Activated naive CD8-positive, alpha-beta T cell treated with anti-CD3 and anti-CD28 coated beads for 36 hours (primary cell): ENCODE measurements at regions not wholly inside any gene's neighbourhood (a gene's known extent, or its start where the extent isn't known, plus 50 kb on each side); places are given as distances from the start of the nearest gene placed in this dataset.

Experiments used
- DNase-seq: peaks from one replicate; pipeline ENCODE4 v3.0.0; 2021
- H3K27ac Mint-ChIP-seq: one replicate; pipeline ENCODE4 v1.8.0; 2022; ENCODE audit warnings: mild to moderate bottlenecking, moderate library complexity, mixed read lengths
- H3K27me3 Mint-ChIP-seq: one replicate; pipeline ENCODE4 v1.8.0; 2022; ENCODE audit warnings: mild to moderate bottlenecking, mixed read lengths
- H3K36me3 Mint-ChIP-seq: one replicate; pipeline ENCODE4 v1.8.0; 2021; ENCODE audit warnings: mild to moderate bottlenecking, mixed read lengths
- H3K4me1 Mint-ChIP-seq: one replicate; pipeline ENCODE4 v1.8.0; 2021; ENCODE audit warnings: mixed read lengths
- H3K4me3 Mint-ChIP-seq: one replicate; pipeline ENCODE4 v1.8.0; 2022; ENCODE audit warnings: mild to moderate bottlenecking, moderate library complexity, mixed read lengths
- H3K9me3 Mint-ChIP-seq: one replicate; pipeline ENCODE4 v1.8.0; 2022; ENCODE audit warnings: mixed read lengths

GRCh38 chr3:171967137-171967783 lies 72.1 kb upstream of the FNDC3B start:
- peaks cover 2% of the 10 kb centered on the region for H3K9me3 Mint-ChIP-seq
- peaks cover 12% of the 10 kb centered on the region for H3K4me1 Mint-ChIP-seq
- H3K4me3 Mint-ChIP-seq = no peak overlapping the region
- no peaks in the 10 kb centered on the region for H3K36me3 Mint-ChIP-seq
- H3K27me3 Mint-ChIP-seq = no peaks in the 10 kb centered on the region
- no peak for DNase-seq
- no peak overlapping the region for H3K27ac Mint-ChIP-seq

- no peak for DNase-seq
- Mint-ChIP-seq H3K4me3 (no peak overlapping the region), H3K36me3 (no peaks in the 10 kb centered on the region), H3K27me3 (no peaks in the 10 kb centered on the region), H3K9me3 (peaks cover 2% of the 10 kb centered on the region), H3K27ac (no peak overlapping the region), H3K4me1 (peaks cover 12% of the 10 kb centered on the region)
Observed at GRCh38 chr3:171967932-171968678, 71.3 kb upstream of the FNDC3B start.

GRCh38 chr3:171970301-171970788 lies 69.0 kb upstream of the FNDC3B start:
- H3K4me1 Mint-ChIP-seq = peaks cover 12% of the 10 kb centered on the region
- no peak overlapping the region for H3K27ac Mint-ChIP-seq
- peaks cover 2% of the 10 kb centered on the region for H3K9me3 Mint-ChIP-seq
- H3K4me3 Mint-ChIP-seq = no peak overlapping the region
- H3K36me3 Mint-ChIP-seq = no peaks in the 10 kb centered on the region
- no peaks in the 10 kb centered on the region for H3K27me3 Mint-ChIP-seq
- no peak for DNase-seq

DNA sequence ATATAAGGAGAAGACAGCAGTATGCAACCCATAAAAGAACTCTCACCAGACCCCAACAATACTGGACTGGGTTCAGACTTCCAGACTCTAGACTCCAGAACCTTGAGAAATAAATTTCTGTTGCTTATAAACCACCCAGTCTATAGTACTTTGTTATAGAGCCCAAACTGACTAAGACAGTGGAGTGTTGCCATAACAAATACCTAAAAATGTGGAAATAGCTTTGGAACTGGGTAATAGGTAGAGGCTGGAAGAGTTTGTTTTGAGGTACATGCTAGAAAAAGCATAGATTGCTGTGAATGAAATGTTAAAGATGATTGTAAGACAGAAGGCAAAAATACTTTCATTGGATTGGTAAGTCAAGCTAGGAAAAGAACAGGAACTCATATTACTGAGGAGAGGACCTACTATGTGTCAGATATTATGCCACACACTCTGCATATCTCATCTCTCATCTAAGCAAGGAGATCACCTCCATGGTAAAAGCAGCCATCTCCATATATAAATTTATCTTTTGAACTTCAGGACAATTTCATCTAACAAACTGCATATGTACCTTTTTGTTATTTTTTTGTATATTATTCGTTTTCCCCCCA lies 67.4 kb upstream of the FNDC3B start:
- Mint-ChIP-seq H3K4me3 (no peak overlapping the region), H3K36me3 (no peaks in the 10 kb centered on the region), H3K27ac (no peak overlapping the region), H3K4me1 (peaks cover 9% of the 10 kb centered on the region), H3K9me3 (peaks cover 2% of the 10 kb centered on the region), H3K27me3 (no peaks in the 10 kb centered on the region)
- no peak for DNase-seq

DNA sequence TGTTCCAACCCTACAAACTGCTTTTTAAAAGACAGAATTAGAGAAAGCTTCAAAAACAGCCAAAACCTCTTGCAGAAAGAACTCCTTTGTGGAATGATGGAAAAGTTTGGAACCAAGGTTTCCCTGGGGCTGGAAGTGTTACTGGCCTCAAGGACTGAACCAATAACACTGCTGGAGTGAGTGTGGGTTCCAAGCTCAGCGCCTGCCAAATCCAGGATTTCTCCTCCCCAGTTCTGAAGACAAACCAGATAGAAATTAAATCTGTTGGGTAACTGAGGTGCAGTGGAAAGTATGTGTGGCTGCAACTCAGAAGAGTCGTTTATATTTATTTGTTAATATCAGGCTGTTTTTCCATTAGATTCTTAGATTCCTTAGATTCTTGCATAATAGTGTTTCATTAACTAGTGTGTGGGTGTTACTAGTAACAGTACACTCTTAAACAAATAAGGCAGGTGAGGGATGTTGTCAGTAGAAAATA lies 66.5 kb upstream of the FNDC3B start:
- Mint-ChIP-seq H3K27me3 (no peaks in the 10 kb centered on the region), H3K36me3 (no peaks in the 10 kb centered on the region), H3K9me3 (peaks cover 3% of the 10 kb centered on the region), H3K4me3 (no peak overlapping the region), H3K27ac (no peak overlapping the region), H3K4me1 (peaks cover 5% of the 10 kb centered on the region)
- DNase-seq = no peak

GRCh38 chr3:171974986-171975837 lies 64.2 kb upstream of the FNDC3B start:
- H3K27ac Mint-ChIP-seq = no peak overlapping the region
- no peak overlapping the region for H3K4me3 Mint-ChIP-seq
- H3K9me3 Mint-ChIP-seq = peaks cover 2% of the 10 kb centered on the region
- peaks cover 2% of the 10 kb centered on the region for H3K36me3 Mint-ChIP-seq
- no peak for DNase-seq
- H3K27me3 Mint-ChIP-seq = no peaks in the 10 kb centered on the region
- peaks cover 6% of the 10 kb centered on the region for H3K4me1 Mint-ChIP-seq

DNA sequence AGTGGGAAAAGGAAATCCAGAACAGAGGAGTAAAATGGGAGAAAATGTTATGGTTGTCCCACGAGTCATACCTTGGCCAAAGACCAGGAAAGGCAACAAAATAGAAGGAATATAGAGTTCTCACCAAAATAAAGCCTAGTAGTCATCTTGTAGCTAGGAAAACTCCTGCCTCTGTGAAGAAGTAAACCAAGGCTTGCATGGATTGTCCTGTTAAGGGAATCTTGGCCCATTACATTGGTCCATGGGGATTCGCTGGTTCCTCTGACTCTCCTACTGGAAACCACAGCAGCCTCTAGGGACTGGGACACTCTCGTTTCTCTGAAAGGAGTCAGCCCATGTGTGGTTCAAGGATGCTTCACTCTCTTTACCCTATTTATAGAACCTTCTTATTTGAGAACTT lies 62.9 kb upstream of the FNDC3B start:
- peaks cover 9% of the 10 kb centered on the region for H3K4me1 Mint-ChIP-seq
- H3K27me3 Mint-ChIP-seq = no peaks in the 10 kb centered on the region
- peaks cover 2% of the 10 kb centered on the region for H3K36me3 Mint-ChIP-seq
- H3K4me3 Mint-ChIP-seq = no peak overlapping the region
- H3K27ac Mint-ChIP-seq = no peak overlapping the region
- H3K9me3 Mint-ChIP-seq = peaks cover 2% of the 10 kb centered on the region
- DNase-seq = no peak

- no peak for DNase-seq
- Mint-ChIP-seq H3K27ac (no peak overlapping the region), H3K36me3 (peaks cover 2% of the 10 kb centered on the region)
Observed at GRCh38 chr3:171977441-171977840, 61.9 kb upstream of the FNDC3B start.

DNA sequence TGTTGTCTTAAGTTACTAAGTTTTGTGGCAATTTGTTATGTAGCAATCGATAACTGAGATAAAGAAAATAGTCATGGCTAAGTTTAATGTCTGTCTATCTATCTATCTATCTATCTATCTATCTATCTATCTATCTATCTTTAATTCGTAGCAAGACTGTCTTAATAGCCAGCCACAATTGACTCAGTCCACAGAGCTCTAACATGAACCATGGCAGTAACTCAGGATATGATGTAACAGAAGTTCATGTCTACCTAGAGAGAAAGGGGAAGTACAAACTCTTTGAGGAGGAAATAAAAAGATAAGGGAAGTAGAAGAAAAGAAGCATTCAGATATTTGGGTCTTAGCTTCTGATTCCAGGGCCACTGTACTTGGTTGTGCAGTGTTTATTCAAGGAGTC lies 61.5 kb upstream of the FNDC3B start:
- H3K9me3 Mint-ChIP-seq = peaks cover 2% of the 10 kb centered on the region
- peak overlapping the region; percentile 7 for H3K27ac Mint-ChIP-seq
- peaks cover 2% of the 10 kb centered on the region for H3K36me3 Mint-ChIP-seq
- H3K4me1 Mint-ChIP-seq = peaks cover 9% of the 10 kb centered on the region
- H3K4me3 Mint-ChIP-seq = no peak overlapping the region
- no peak for DNase-seq
- no peaks in the 10 kb centered on the region for H3K27me3 Mint-ChIP-seq

More at GRCh38 chr3:171977441-171977840, 61.9 kb upstream of the FNDC3B start:
- Mint-ChIP-seq H3K4me3 (no peak overlapping the region), H3K27me3 (no peaks in the 10 kb centered on the region), H3K9me3 (peaks cover 2% of the 10 kb centered on the region), H3K4me1 (peaks cover 9% of the 10 kb centered on the region)

DNA sequence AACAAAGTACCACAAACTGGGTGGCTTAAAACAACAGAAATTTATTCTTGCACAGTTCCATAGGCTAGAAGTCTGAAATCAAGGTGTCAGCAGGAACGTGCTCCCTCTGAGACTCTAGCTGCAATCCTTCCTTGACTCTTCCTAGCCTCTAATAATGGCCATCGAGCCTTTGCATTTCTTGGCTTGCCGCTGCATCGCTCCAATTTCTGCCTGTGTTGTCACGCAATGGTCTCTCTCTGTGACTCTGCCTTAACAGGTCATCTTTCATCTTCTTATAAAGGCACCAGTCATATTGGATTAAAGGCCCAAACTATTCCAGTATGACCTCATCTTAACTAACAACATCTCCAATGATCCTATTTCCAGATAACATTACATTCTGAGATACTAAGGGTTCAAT lies 61.0 kb upstream of the FNDC3B start:
- H3K4me3 Mint-ChIP-seq = no peak overlapping the region
- H3K27me3 Mint-ChIP-seq = no peaks in the 10 kb centered on the region
- no peak for DNase-seq
- H3K36me3 Mint-ChIP-seq = peaks cover 2% of the 10 kb centered on the region
- peaks cover 2% of the 10 kb centered on the region for H3K9me3 Mint-ChIP-seq
- peaks cover 9% of the 10 kb centered on the region for H3K4me1 Mint-ChIP-seq
- H3K27ac Mint-ChIP-seq = no peak overlapping the region

DNA sequence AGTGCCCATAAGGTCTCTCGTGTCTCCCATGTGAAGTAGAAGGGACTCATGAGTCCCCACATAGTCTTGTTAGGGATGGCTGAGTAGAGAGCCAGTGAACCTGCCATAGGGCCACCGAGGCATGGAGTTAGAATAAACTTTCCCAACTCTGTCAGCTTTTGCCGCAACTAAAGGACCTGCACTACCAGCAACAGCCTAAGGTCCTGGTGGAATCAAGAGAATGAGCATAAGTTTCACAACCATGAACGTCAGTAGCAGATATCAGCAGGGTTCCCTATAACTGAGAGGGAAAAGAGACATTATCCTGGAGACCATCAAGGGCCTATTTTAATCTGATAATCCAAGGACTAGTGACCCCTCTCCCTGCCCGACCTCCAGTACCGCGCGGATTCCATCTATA lies 60.3 kb upstream of the FNDC3B start:
- no peak overlapping the region for H3K27ac Mint-ChIP-seq
- no peaks in the 10 kb centered on the region for H3K27me3 Mint-ChIP-seq
- H3K4me1 Mint-ChIP-seq = peaks cover 9% of the 10 kb centered on the region
- peaks cover 2% of the 10 kb centered on the region for H3K9me3 Mint-ChIP-seq
- no peak overlapping the region for H3K4me3 Mint-ChIP-seq
- H3K36me3 Mint-ChIP-seq = peaks cover 2% of the 10 kb centered on the region
- DNase-seq = no peak

DNA sequence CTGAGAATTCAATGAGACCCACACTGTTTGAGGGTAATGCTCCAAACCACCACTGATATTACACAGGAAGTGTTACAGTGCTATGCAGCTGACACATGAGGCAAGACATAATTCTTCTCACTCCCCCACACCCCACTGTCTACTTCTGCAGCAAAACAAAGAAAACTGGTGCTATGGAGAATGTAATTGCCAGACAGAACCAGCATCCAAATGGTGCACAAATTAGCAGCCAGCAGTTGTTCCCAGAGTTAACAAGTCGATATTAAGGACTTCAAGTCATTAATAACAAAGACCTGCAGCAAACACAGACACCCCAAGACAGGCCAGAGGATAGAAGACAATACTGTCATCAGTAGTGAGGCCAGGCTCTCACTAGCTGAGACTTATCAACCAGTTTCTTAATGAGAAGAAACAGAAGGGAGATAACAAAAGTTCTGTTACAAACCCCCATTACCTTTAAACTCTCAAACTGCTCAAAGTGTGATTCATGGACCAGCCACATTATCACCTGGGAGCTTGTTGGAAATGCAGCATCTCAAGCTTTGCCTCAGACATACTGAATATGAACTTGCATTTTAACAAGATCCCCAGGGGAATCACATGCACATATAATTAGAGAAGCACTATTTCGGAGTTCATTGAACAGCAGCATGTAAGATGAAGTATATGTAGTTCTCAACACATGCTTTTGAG lies 58.7 kb upstream of the FNDC3B start:
- Mint-ChIP-seq H3K4me1 (peaks cover 9% of the 10 kb centered on the region), H3K27ac (peak overlapping the region; percentile 49), H3K36me3 (peaks cover 2% of the 10 kb centered on the region), H3K9me3 (peaks cover 2% of the 10 kb centered on the region), H3K4me3 (no peak overlapping the region), H3K27me3 (peaks cover 3% of the 10 kb centered on the region)
- DNase-seq = no peak

DNA sequence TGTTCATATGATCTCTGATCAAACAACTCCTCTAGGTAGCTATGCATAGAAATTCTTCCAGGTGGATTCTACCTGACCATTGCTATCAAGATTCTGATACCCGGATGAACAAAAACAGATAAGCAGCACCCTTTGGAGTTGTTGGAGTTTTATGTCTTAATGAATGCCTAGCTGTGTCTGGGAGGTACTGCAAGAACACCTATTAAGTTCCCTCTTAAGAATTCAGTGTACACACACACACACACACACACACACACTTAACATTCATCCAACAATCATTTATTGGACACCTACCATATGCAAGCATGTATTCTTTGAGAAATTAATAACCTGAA lies 58.1 kb upstream of the FNDC3B start:
- DNase-seq = no peak
- Mint-ChIP-seq H3K27me3 (peaks cover 4% of the 10 kb centered on the region), H3K36me3 (peaks cover 2% of the 10 kb centered on the region), H3K4me1 (peaks cover 9% of the 10 kb centered on the region), H3K4me3 (no peak overlapping the region), H3K9me3 (peaks cover 2% of the 10 kb centered on the region), H3K27ac (no peak overlapping the region)

- peaks cover 4% of the 10 kb centered on the region for H3K27me3 Mint-ChIP-seq
- no peak overlapping the region for H3K27ac Mint-ChIP-seq
- peaks cover 2% of the 10 kb centered on the region for H3K36me3 Mint-ChIP-seq
- no peak overlapping the region for H3K4me3 Mint-ChIP-seq
- H3K9me3 Mint-ChIP-seq = peaks cover 1% of the 10 kb centered on the region
- H3K4me1 Mint-ChIP-seq = peaks cover 11% of the 10 kb centered on the region
- DNase-seq = no peak
Observed at GRCh38 chr3:171982828-171983227, 56.5 kb upstream of the FNDC3B start.
